CD4-positive, alpha-beta memory T cell (primary cell): ENCODE measurements at regions not wholly inside any gene's neighbourhood (a gene's known extent, or its start where the extent isn't known, plus 50 kb on each side); places are given as distances from the start of the nearest gene placed in this dataset.

Source experiments
- CTCF ChIA-PET: fragments of 350-600 bp; sonication (Branson Sonifier 250); formaldehyde crosslinking; loops from one replicate; lab custom pipeline; 2021; ENCODE audit warnings: inconsistent platforms; ENCODE audit not compliant: partially characterized antibody; lab: Charles Lee
- POLR2A ChIA-PET: fragments of 350-600 bp; sonication (Branson Sonifier 250); formaldehyde crosslinking; loops from one replicate; lab custom pipeline; 2021; ENCODE audit not compliant: partially characterized antibody; lab: Charles Lee
- DNase-seq, 5 donors: peaks; one replicate each; pipeline versions ENCODE4 v3.0.0 to v3.0.0-alpha.2; 2020 to 2022; ENCODE audit warnings: mixed read lengths in 1 of 5
- H3K27ac ChIP-seq: one replicate; pipeline ENCODE4 v1.7.0; 2013; ENCODE audit warnings: low read depth, low read length
- H3K27me3 ChIP-seq: 2 replicates; pipeline ENCODE4 v1.7.0; 2013; ENCODE audit warnings: mild to moderate bottlenecking, low read length, moderate library complexity; ENCODE audit not compliant: insufficient read depth
- H3K36me3 ChIP-seq: 2 replicates; pipeline ENCODE4 v1.7.0; 2013; ENCODE audit warnings: mild to moderate bottlenecking, low read length, moderate library complexity; ENCODE audit not compliant: insufficient read depth
- H3K4me1 ChIP-seq: 2 replicates; pipeline ENCODE4 v1.7.0; 2013; ENCODE audit warnings: mild to moderate bottlenecking, low read length, moderate library complexity; ENCODE audit not compliant: insufficient read depth
- H3K4me3 ChIP-seq, 2 donors: one replicate each; pipeline ENCODE4 v1.7.0; 2013; ENCODE audit warnings: low read length in 2 of 2, mild to moderate bottlenecking in 1 of 2
- H3K9me3 ChIP-seq, 2 donors: one replicate each; pipeline ENCODE4 v1.7.0; 2013; ENCODE audit warnings: low read length in 2 of 2, control low read depth in 1 of 2; ENCODE audit not compliant: control insufficient read depth in 1 of 2
- H3K27ac Mint-ChIP-seq, 7 donors: one replicate each; pipeline ENCODE4 v1.8.0; 2020 to 2021; ENCODE audit warnings: mixed read lengths in 7 of 7, mild to moderate bottlenecking in 6 of 7, inconsistent platforms in 3 of 7, moderate library complexity in 3 of 7
- H3K27me3 Mint-ChIP-seq, 2 donors: one replicate each; pipeline ENCODE4 v1.8.0; 2020 to 2021; ENCODE audit warnings: mixed read lengths in 2 of 2
- H3K36me3 Mint-ChIP-seq, 2 donors: one replicate each; pipeline ENCODE4 v1.8.0; 2020 to 2021; ENCODE audit warnings: mixed read lengths in 2 of 2, inconsistent platforms in 1 of 2, mild to moderate bottlenecking in 1 of 2
- H3K4me1 Mint-ChIP-seq, 4 donors: one replicate each; pipeline ENCODE4 v1.8.0; 2020 to 2021; ENCODE audit warnings: mixed read lengths in 4 of 4, mild to moderate bottlenecking in 1 of 4
- H3K4me3 Mint-ChIP-seq, 8 donors: one replicate each; pipeline ENCODE4 v1.8.0; 2020 to 2021; ENCODE audit warnings: mixed read lengths in 8 of 8, mild to moderate bottlenecking in 7 of 8, moderate library complexity in 6 of 8, inconsistent platforms in 3 of 8
- H3K9me3 Mint-ChIP-seq, 8 donors: one replicate each; pipeline ENCODE4 v1.8.0; 2020 to 2021; ENCODE audit warnings: mixed read lengths in 8 of 8, mild to moderate bottlenecking in 5 of 8, inconsistent platforms in 3 of 8, moderate library complexity in 1 of 8
- intact Hi-C: fragments of 100-400 bp; cut with micrococcal nuclease; formaldehyde crosslinking; loops from one replicate; pipeline ENCODE4 v1.15.1; 2023

DNA sequence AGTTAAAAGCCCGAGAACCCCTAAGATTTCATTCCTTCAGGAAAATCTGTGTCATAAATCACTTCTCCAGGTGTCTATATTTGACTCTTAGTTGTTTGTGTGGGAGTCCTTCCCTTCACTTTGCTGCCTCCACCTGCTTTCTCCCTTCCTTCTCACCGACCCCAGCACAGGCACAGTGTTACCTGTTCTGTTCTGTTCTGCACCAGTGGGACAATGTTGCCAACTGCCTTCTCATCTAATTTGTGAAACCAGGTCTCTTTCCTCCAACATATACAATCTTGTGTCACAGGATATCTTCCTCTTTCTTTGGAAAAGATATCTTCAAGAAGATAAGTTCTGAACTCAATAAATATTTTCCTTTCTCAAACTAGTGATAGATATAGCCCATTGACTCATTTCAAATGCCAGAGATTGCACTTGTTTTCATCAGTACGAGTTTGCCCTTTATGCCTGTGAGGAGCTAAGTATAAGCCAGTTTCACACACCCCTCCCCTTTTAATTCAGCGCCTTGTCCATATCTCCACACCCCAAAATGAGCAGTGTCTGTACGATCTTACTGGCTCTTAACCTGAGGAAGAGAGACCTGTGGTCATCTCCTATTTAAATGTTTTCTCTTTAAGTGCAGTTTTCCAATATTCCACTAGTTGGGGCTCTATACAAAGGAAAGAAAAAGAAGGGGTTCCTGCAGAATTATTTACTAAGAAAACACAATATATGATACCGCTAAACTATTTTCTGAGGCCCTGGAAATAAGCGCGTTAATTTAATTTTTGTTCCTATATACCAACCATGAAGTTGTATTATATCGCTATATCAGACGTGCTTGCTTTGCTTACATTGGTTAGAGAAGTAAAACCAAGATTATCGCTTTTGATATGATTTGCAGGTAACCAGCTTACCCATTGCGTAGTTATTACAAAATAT is 81.6 kb upstream of the PREP start:
- Mint-ChIP-seq H3K27me3 (no peaks in the 10 kb centered on the region), H3K9me3 (no peaks in the 10 kb centered on the region), H3K4me1 (peaks cover 13 to 34% (median 18%) of the 10 kb centered on the region in 4 donors), H3K27ac (peak overlapping the region in 6 of 7 donors; percentile 7 to 76 (median 60)), H3K4me3 (peak overlapping the region; percentile 20 to 71 (median 62)), H3K36me3 (no peaks in the 10 kb centered on the region)
- Histone ChIP-seq H3K4me1 (peaks cover 32% of the 10 kb centered on the region), H3K9me3 (no peaks in the 10 kb centered on the region), H3K4me3 (no peak overlapping the region), H3K27ac (no peak overlapping the region), H3K27me3 (no peaks in the 10 kb centered on the region), H3K36me3 (no peaks in the 10 kb centered on the region)
- CTCF ChIA-PET, result interaction anchor here (0.9 to 4.4 kb wide), 10 partner anchors 31 to 817 kb away, joined by 3 to 23 read pairs (median 4); no protein-coding TSS in a partner anchor
- peak in 4 of 5 donors; percentile 34 to 55 (median 44) for DNase-seq
- POLR2A ChIA-PET, result interaction anchor here (1.7 kb wide), 1 partner anchor 508 kb away, joined by 7 read pairs; no protein-coding TSS in a partner anchor
- intact Hi-C loops, result loop anchor here (1.0 to 2.0 kb wide), 5 partner anchors 249 to 1494 kb away; partner anchors contain the start of gene PRDM1

DNA sequence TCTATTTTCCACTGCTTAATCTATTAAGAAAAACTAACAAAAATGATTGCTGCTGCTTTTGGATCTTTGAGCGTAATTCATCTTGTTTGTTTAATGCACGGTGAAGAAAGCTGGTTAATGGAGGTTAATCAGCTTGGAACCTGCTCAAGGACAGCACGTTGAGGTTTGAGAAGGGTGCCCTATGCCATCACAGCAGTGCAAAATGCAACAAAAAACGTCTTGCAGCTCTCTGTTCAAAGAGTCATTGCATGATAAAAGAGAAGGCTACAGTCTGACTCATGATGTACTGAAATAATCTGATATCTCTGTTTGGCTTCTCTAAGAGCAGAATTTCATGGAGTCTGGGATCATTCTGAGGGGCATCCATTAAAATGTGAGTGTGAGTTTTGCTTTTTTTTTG is 80.6 kb upstream of the PREP start:
- H3K27ac Mint-ChIP-seq, result peak overlapping the region in 3 of 7 donors; percentile 10 to 68 (median 35)

GRCh38 chr6:105482921-105483320 is 80.0 kb upstream of the PREP start:
- Mint-ChIP-seq H3K36me3 (no peaks in the 10 kb centered on the region), H3K27me3 (peaks cover 0 to 3% of the 10 kb centered on the region in 2 donors), H3K27ac (peak overlapping the region in 4 of 7 donors; percentile 14 to 75 (median 28)), H3K4me1 (peaks cover 13 to 30% (median 18%) of the 10 kb centered on the region in 4 donors), H3K4me3 (peak overlapping the region in 5 of 8 donors; percentile 10 to 43 (median 28)), H3K9me3 (no peaks in the 10 kb centered on the region)
- no peaks in the 10 kb centered on the region for H3K9me3 ChIP-seq
- H3K4me1 ChIP-seq, result peaks cover 32% of the 10 kb centered on the region
- no peak overlapping the region for H3K27ac ChIP-seq
- intact Hi-C loops, result no loop called here
- no peak overlapping the region for H3K4me3 ChIP-seq
- ChIA-PET POLR2A (interaction anchor here (1.5 to 1.7 kb wide), 2 partner anchors 30 to 509 kb away, joined by 4 to 7 read pairs; no protein-coding TSS in a partner anchor), CTCF (interaction anchor here (0.7 to 4.4 kb wide), 16 partner anchors 14 to 852 kb away, joined by 3 to 23 read pairs (median 4); partner anchors contain the start of gene PRDM1)
- H3K36me3 ChIP-seq, result no peaks in the 10 kb centered on the region
- H3K27me3 ChIP-seq, result no peaks in the 10 kb centered on the region
- DNase-seq, result no peak

More for the DNA sequence above, 80.6 kb upstream of the PREP start:
- intact Hi-C loops, result no loop called here
- Histone ChIP-seq H3K4me1 (peaks cover 32% of the 10 kb centered on the region), H3K4me3 (no peak overlapping the region), H3K9me3 (no peaks in the 10 kb centered on the region), H3K27ac (no peak overlapping the region), H3K36me3 (no peaks in the 10 kb centered on the region), H3K27me3 (no peaks in the 10 kb centered on the region)
- Mint-ChIP-seq H3K36me3 (no peaks in the 10 kb centered on the region), H3K4me1 (peaks cover 13 to 30% (median 18%) of the 10 kb centered on the region in 4 donors), H3K4me3 (peak overlapping the region in 3 of 8 donors; percentile 23 to 53 (median 28)), H3K27me3 (peaks cover 0 to 2% of the 10 kb centered on the region in 2 donors), H3K9me3 (no peaks in the 10 kb centered on the region)
- no peak for DNase-seq
- CTCF ChIA-PET, result interaction anchor here (0.9 to 4.4 kb wide), 13 partner anchors 31 to 818 kb away, joined by 3 to 23 read pairs (median 4); partner anchors contain the start of gene PRDM1
- POLR2A ChIA-PET, result interaction anchor here (1.5 to 1.7 kb wide), 2 partner anchors 30 to 509 kb away, joined by 4 to 7 read pairs; no protein-coding TSS in a partner anchor

- no peaks in the 10 kb centered on the region for H3K27me3 ChIP-seq
- ChIA-PET CTCF (interaction anchor here (0.7 to 4.4 kb wide), 11 partner anchors 14 to 852 kb away, joined by 3 to 23 read pairs (median 3); partner anchors contain the start of gene PRDM1), POLR2A (interaction anchor here (1.5 to 1.7 kb wide), 2 partner anchors 29 to 510 kb away, joined by 4 to 7 read pairs; no protein-coding TSS in a partner anchor)
- H3K4me3 ChIP-seq, result no peak overlapping the region
- Mint-ChIP-seq H3K27ac (peak overlapping the region in 5 of 7 donors; percentile 14 to 78 (median 37)), H3K4me1 (peaks cover 13 to 30% (median 18%) of the 10 kb centered on the region in 4 donors), H3K36me3 (no peaks in the 10 kb centered on the region), H3K27me3 (peaks cover 0 to 3% of the 10 kb centered on the region in 2 donors), H3K4me3 (peak overlapping the region in 7 of 8 donors; percentile 39 to 71 (median 56)), H3K9me3 (peaks cover 0 to 5% (median 0%) of the 10 kb centered on the region in 8 donors)
- no peak for DNase-seq
- no peak overlapping the region for H3K27ac ChIP-seq
- intact Hi-C loops, result no loop called here
- H3K9me3 ChIP-seq, result no peaks in the 10 kb centered on the region
- H3K36me3 ChIP-seq, result no peaks in the 10 kb centered on the region
- peaks cover 32% of the 10 kb centered on the region for H3K4me1 ChIP-seq
Measured at GRCh38 chr6:105482227-105482844, 79.5 kb upstream of the PREP start.

- peaks cover 0 to 12% (median 7%) of the 10 kb centered on the region in 8 donors for H3K9me3 Mint-ChIP-seq
- peak overlapping the region in 1 of 8 donors; percentile 24 for H3K4me3 Mint-ChIP-seq
- H3K27ac Mint-ChIP-seq, result no peak overlapping the region
- DNase-seq, result no peak
- no peaks in the 10 kb centered on the region for H3K36me3 ChIP-seq
- no peak overlapping the region for H3K4me3 ChIP-seq
- H3K4me1 ChIP-seq, result peaks cover 7% of the 10 kb centered on the region
- H3K27me3 ChIP-seq, result no peaks in the 10 kb centered on the region
- H3K27ac ChIP-seq, result no peak overlapping the region
- ChIA-PET POLR2A (no interaction called here), CTCF (interaction anchor here (1.3 kb wide), 1 partner anchor 45 kb away, joined by 3 read pairs; no protein-coding TSS in a partner anchor)
- peaks cover 0 to 7% (median 4%) of the 10 kb centered on the region in 4 donors for H3K4me1 Mint-ChIP-seq
- intact Hi-C loops, result no loop called here
- no peaks in the 10 kb centered on the region for H3K36me3 Mint-ChIP-seq
- H3K27me3 Mint-ChIP-seq, result peaks cover 6 to 10% of the 10 kb centered on the region in 2 donors
- H3K9me3 ChIP-seq, result no peaks in the 10 kb centered on the region
Measured at GRCh38 chr6:105476978-105477377, 74.1 kb upstream of the PREP start.

- H3K4me1 Mint-ChIP-seq, result no peaks in the 10 kb centered on the region
- Histone ChIP-seq H3K27me3 (no peaks in the 10 kb centered on the region), H3K36me3 (no peaks in the 10 kb centered on the region), H3K27ac (no peak overlapping the region), H3K4me3 (no peak overlapping the region), H3K4me1 (no peaks in the 10 kb centered on the region), H3K9me3 (no peaks in the 10 kb centered on the region)
- H3K9me3 Mint-ChIP-seq, result peaks cover 0 to 12% (median 7%) of the 10 kb centered on the region in 8 donors
- POLR2A ChIA-PET, result no interaction called here
- peaks cover 6 to 10% of the 10 kb centered on the region in 2 donors for H3K27me3 Mint-ChIP-seq
- H3K36me3 Mint-ChIP-seq, result no peaks in the 10 kb centered on the region
- intact Hi-C loops, result no loop called here
- no peak overlapping the region for H3K27ac Mint-ChIP-seq
- DNase-seq, result no peak
- no peak overlapping the region for H3K4me3 Mint-ChIP-seq
- CTCF ChIA-PET, result no interaction called here
Measured at GRCh38 chr6:105474234-105474633, 71.4 kb upstream of the PREP start.
